ENCODE measurements at regions not wholly inside any gene's neighbourhood (a gene's known extent, or its start where the extent isn't known, plus 50 kb on each side); places are given as distances from the start of the nearest gene placed in this dataset.
A peak's percentile ranks its signal among the peaks of the same experiment; 100 is the strongest.

DNA sequence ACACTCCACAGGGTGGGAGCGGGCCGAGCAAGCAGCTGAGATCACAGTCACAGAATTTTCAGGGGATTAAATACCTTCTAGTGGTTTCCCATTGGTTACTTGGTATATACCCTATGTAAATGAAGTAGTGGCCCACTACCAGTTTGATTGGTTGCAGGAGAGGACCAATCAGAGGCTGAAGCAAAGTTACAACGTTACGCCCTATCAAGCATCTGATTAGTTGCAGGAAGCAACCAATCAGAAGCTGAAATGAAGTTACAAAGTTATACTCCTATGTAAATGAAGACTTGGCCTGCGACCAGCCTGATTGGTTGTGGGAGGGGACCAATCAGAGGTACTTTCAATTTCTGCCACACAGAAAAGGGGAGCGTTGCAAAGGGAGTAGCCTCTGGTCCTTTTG is 474.0 kb downstream of the COG6 start:
- Histone ChIP-seq H3K36me3 (replicated peaks; ENCODE audit: control insufficient read depth, insufficient read depth, low read length) (no peaks in the 10 kb centered on the region), H3K4me3 (ENCODE audit: insufficient read depth, low read depth, low read length) (no peak overlapping the region), H3K27me3 (ENCODE audit: control insufficient read depth, insufficient read depth, low read length) (no peaks in the 10 kb centered on the region)
- DNase-seq: no peak

DNA sequence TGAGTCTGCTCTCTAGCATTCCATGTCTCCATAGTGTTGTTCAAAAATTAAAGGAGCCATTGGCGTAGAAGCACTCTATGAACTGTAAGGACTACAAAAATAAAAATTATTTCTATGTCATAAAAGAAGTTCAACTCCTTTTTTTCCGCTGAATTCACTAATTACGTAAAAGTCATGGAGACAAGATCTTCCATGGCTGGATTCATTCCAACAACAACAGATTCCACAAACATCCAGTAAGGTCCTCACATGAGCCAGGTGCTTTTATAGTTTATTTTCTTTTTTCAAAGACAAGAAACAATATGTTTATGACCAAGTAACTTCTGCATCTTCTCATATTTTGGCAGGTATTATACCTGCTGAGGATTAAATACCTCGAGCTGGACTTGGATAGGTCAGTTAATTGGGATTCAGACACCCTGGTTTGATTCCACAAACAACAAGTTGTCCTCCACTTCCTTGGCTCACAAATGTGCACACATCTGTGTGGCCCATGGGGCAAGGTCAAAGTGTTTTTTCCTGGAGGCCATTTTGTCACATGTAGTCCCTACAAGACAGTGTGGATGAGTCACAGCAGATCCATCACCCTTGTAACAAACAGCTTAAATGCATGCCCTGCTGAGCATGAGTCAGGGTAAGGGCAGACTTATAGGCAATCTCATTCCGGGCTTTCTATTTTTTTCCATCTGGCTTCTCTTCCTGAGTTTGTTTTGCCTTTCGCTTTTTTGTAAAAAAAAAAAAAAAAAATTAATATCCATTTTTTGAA is 475.6 kb downstream of the COG6 start:
- Histone ChIP-seq H3K27me3 (ENCODE audit: control insufficient read depth, insufficient read depth, low read length) (no peaks in the 10 kb centered on the region), H3K4me3 (ENCODE audit: insufficient read depth, low read depth, low read length) (no peak overlapping the region), H3K36me3 (replicated peaks; ENCODE audit: control insufficient read depth, insufficient read depth, low read length) (no peaks in the 10 kb centered on the region)
- no peak for DNase-seq

DNA sequence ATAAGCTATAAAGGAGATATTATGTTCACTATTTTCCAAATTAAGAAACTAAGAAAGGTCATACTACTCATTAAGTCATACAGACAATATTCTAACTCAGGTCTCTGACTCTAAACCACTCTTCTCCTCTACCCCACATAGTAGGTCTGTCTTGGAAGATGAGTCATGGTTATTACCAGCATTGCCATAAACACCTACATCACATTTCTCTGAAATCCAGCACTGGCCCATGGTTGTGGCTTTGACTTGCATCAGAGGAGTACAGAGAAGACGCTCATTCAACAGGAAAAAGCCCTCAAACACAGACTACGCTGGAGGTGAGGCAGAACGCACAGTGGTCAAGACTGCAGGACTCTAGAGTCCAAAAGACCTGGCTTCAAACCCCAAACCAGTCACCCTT is 476.8 kb downstream of the COG6 start:
- no peaks in the 10 kb centered on the region for H3K36me3 ChIP-seq (replicated peaks; ENCODE audit: control insufficient read depth, insufficient read depth, low read length)
- H3K27me3 ChIP-seq (ENCODE audit: control insufficient read depth, insufficient read depth, low read length): no peaks in the 10 kb centered on the region
- no peak for DNase-seq
- H3K4me3 ChIP-seq (ENCODE audit: insufficient read depth, low read depth, low read length): no peak overlapping the region

GRCh38 chr13:40136896-40137295 is 481.4 kb downstream of the COG6 start:
- Histone ChIP-seq H3K27me3 (ENCODE audit: control insufficient read depth, insufficient read depth, low read length) (no peaks in the 10 kb centered on the region), H3K36me3 (replicated peaks; ENCODE audit: control insufficient read depth, insufficient read depth, low read length) (no peaks in the 10 kb centered on the region), H3K4me3 (ENCODE audit: insufficient read depth, low read depth, low read length) (no peak overlapping the region)
- DNase-seq: no peak

DNA sequence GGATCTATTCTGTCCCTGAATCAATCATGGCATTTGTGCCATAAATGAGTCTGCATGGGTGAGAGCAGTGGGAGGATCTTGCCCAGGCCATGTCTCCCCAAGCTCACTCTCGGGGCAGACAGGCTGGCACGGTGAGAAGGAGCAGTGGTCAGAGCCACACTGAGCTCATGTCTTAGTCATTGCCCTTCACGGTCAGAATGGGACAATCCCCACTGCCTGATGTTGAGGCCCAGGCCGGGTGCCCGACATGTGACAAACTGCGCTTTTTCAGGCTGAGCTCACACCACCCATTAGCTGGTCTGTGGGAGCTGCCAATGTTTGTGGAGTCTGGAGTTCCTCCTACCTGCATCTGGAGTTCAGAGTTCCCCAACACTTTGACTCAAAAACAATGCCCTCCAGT is 481.9 kb downstream of the COG6 start:
- H3K36me3 ChIP-seq (replicated peaks; ENCODE audit: control insufficient read depth, insufficient read depth, low read length): no peaks in the 10 kb centered on the region
- no peak for DNase-seq

GRCh38 chr13:40139896-40140520 is 484.5 kb downstream of the COG6 start:
- no peak for DNase-seq
- Histone ChIP-seq H3K4me3 (ENCODE audit: insufficient read depth, low read depth, low read length) (no peak overlapping the region), H3K36me3 (replicated peaks; ENCODE audit: control insufficient read depth, insufficient read depth, low read length) (no peaks in the 10 kb centered on the region), H3K27me3 (ENCODE audit: control insufficient read depth, insufficient read depth, low read length) (no peaks in the 10 kb centered on the region)

More for the DNA sequence above, 481.9 kb downstream of the COG6 start:
- Histone ChIP-seq H3K4me3 (ENCODE audit: insufficient read depth, low read depth, low read length) (no peak overlapping the region), H3K27me3 (ENCODE audit: control insufficient read depth, insufficient read depth, low read length) (no peaks in the 10 kb centered on the region)

DNA sequence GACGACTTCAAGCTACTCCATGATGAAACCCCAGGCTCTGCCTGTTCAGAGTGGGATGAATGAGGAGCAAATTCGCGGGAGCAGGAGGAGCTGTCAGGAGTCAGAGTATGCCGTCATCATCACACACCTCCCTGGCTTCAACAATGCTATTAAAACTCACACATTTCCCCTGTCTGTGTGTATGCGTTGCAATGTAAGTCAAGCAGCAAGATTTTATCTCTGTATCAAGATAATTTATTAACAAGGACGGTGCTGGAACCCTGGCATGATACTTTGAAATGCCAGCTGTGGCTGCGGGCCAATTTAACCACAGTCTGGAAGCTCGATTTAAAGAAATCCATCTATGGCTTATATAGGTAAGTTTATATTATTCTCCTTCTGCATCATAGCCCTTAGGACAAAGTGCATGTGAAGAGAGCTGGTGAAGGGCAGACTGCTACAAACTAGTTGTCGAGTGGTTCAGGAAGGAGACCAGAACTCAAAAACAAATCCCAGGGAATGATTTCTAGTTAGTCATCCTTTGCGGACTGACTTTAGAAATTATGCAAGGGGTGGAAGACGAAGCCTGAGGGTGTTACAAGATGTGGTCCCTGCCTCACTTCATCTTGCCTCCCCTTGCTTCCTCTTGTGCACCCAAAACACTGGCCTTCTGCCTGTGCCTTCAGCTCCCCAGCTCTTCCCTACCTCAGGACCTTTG is 486.5 kb downstream of the COG6 start:
- no peak overlapping the region for H3K4me3 ChIP-seq (ENCODE audit: insufficient read depth, low read depth, low read length)
- H3K36me3 ChIP-seq (replicated peaks; ENCODE audit: control insufficient read depth, insufficient read depth, low read length): no peaks in the 10 kb centered on the region
- DNase-seq: no peak
- H3K27me3 ChIP-seq (ENCODE audit: control insufficient read depth, insufficient read depth, low read length): no peaks in the 10 kb centered on the region

DNA sequence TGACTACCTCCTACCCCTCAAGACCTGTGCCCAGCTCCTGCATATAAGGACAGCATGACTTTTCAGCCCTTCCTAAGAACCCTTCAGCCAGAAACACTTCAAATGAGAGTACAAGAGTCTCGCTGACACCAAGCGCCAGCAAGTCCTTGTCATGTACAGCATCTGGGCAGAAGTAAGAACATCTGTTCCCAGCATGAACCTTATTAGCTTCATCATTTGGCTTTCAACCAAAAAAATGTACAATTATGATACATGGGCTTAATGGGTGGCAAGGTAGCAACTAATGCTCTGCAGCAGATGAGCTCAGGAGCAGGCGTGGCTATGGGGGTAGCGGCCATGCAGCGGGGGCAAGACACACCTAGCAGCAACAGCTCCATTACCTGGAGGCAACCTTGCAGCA is 487.6 kb downstream of the COG6 start:
- no peak for DNase-seq
- Histone ChIP-seq H3K36me3 (replicated peaks; ENCODE audit: control insufficient read depth, insufficient read depth, low read length) (no peaks in the 10 kb centered on the region), H3K4me3 (ENCODE audit: insufficient read depth, low read depth, low read length) (no peak overlapping the region), H3K27me3 (ENCODE audit: control insufficient read depth, insufficient read depth, low read length) (no peaks in the 10 kb centered on the region)

DNA sequence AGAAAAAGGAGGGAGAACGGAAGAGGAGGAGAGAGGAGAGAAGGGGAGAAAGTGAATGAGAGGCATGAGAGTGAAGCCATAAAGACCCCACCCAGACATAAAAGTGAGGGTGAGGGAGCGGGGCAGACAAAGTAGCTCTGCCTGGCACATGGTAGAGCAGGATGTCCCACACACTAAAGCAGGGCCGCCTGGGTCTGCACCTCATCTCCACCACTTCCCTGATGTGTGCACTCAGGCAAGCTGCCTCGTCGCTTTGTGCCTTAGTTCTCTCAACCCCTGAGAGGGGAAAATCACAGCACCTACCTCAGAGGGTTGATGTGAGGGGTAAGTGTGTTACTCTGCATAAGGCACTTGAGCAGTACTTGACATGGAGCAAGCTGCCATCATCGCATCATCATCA is 488.1 kb downstream of the COG6 start:
- Histone ChIP-seq H3K4me3 (ENCODE audit: insufficient read depth, low read depth, low read length) (no peak overlapping the region), H3K36me3 (replicated peaks; ENCODE audit: control insufficient read depth, insufficient read depth, low read length) (no peaks in the 10 kb centered on the region), H3K27me3 (ENCODE audit: control insufficient read depth, insufficient read depth, low read length) (no peaks in the 10 kb centered on the region)
- DNase-seq: no peak

DNA sequence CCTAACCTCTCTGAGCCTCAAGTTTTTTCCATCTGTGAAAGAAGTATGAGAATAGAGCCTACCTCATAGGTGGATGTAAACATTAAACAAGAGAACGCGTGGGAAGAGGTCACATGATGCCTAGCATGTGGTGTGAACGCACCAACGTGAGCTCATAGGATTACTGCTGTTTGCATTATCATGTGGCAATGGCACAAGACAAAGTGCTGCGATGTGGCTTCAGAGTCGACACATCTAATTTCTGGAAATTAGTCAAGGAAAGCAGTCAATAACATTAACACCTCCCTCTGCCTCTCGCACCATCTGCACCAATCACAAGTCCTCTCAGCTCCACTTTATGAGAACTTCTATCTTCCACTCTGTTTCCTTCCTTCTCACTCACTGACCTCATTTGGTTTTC is 489.7 kb downstream of the COG6 start:
- Histone ChIP-seq H3K4me3 (ENCODE audit: insufficient read depth, low read depth, low read length) (no peak overlapping the region), H3K36me3 (replicated peaks; ENCODE audit: control insufficient read depth, insufficient read depth, low read length) (no peaks in the 10 kb centered on the region), H3K27me3 (ENCODE audit: control insufficient read depth, insufficient read depth, low read length) (no peaks in the 10 kb centered on the region)
- DNase-seq: no peak

DNA sequence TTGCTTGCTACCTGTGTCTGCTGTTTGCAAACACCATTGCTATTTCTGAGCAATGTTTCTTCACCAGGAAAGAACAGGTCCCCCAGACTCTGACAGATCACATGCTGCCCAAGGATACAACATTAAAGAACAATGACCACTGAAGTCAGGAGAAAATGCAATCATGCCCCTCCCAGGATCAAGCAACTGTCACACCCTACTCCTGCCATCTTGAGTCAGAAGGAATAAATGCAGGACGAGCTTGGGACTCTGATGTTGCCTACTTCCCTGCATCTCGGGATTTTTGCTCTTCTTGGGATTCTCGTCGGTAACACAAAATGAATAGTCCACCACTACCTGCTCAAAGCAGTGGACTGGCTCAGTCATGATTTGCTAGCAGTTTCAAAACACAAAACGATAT is 490.6 kb downstream of the COG6 start:
- no peak overlapping the region for H3K4me3 ChIP-seq (ENCODE audit: insufficient read depth, low read depth, low read length)
- H3K27me3 ChIP-seq (ENCODE audit: control insufficient read depth, insufficient read depth, low read length): no peaks in the 10 kb centered on the region
- peak; percentile 57 for DNase-seq
- no peaks in the 10 kb centered on the region for H3K36me3 ChIP-seq (replicated peaks; ENCODE audit: control insufficient read depth, insufficient read depth, low read length)

GRCh38 chr13:40146611-40147117 is 491.2 kb downstream of the COG6 start:
- H3K27me3 ChIP-seq (ENCODE audit: control insufficient read depth, insufficient read depth, low read length): no peaks in the 10 kb centered on the region
- no peak for DNase-seq
- no peak overlapping the region for H3K4me3 ChIP-seq (ENCODE audit: insufficient read depth, low read depth, low read length)
- H3K36me3 ChIP-seq (replicated peaks; ENCODE audit: control insufficient read depth, insufficient read depth, low read length): no peaks in the 10 kb centered on the region

GRCh38 chr13:40148101-40148500 is 492.6 kb downstream of the COG6 start:
- DNase-seq: no peak
- H3K4me3 ChIP-seq (ENCODE audit: insufficient read depth, low read depth, low read length): no peak overlapping the region
- H3K36me3 ChIP-seq (replicated peaks; ENCODE audit: control insufficient read depth, insufficient read depth, low read length): no peaks in the 10 kb centered on the region
- no peaks in the 10 kb centered on the region for H3K27me3 ChIP-seq (ENCODE audit: control insufficient read depth, insufficient read depth, low read length)

GRCh38 chr13:40148742-40149141 is 493.3 kb downstream of the COG6 start:
- Histone ChIP-seq H3K27me3 (ENCODE audit: control insufficient read depth, insufficient read depth, low read length) (no peaks in the 10 kb centered on the region), H3K36me3 (replicated peaks; ENCODE audit: control insufficient read depth, insufficient read depth, low read length) (no peaks in the 10 kb centered on the region)
- DNase-seq: no peak

More at GRCh38 chr13:40148742-40149141, 493.3 kb downstream of the COG6 start:
- H3K4me3 ChIP-seq (ENCODE audit: insufficient read depth, low read depth, low read length): no peak overlapping the region
